Liver (tissue), 8 donors: ENCODE measurements at regions not wholly inside any gene's neighbourhood (a gene's known extent, or its start where the extent isn't known, plus 50 kb on each side); places are given as distances from the start of the nearest gene placed in this dataset.

Source experiments
- DNase-seq: peaks from one replicate; pipeline ENCODE4 v3.0.0-alpha.2; 2017; ENCODE audit warnings: low spot score
- H3K27ac ChIP-seq, 2 donors: one replicate each; pipeline ENCODE4 v1.7.0; 2013; ENCODE audit warnings: inconsistent platforms in 2 of 2, low read length in 2 of 2, control low read depth in 1 of 2, low read depth in 1 of 2, mild to moderate bottlenecking in 1 of 2
- H3K27me3 ChIP-seq, 4 donors: one replicate each; pipeline versions ENCODE4 v1.6.1 to v1.7.0; 2013; ENCODE audit warnings: low read length in 3 of 4, inconsistent platforms in 1 of 4, mild to moderate bottlenecking in 1 of 4, moderate library complexity in 1 of 4; ENCODE audit not compliant: control insufficient read depth in 4 of 4, insufficient read depth in 4 of 4
- H3K36me3 ChIP-seq, 4 donors: one replicate each; pipeline versions ENCODE4 v1.6.1 to v1.7.0; 2013; ENCODE audit warnings: low read length in 3 of 4, mild to moderate bottlenecking in 3 of 4, low read depth in 1 of 4, moderate library complexity in 1 of 4; ENCODE audit not compliant: control insufficient read depth in 4 of 4, insufficient read depth in 3 of 4
- H3K4me1 ChIP-seq, 4 donors: one replicate each; pipeline versions ENCODE4 v1.6.1 to v1.7.0; 2013; ENCODE audit warnings: low read length in 3 of 4, mild to moderate bottlenecking in 3 of 4, moderate library complexity in 1 of 4; ENCODE audit not compliant: control insufficient read depth in 4 of 4, insufficient read depth in 4 of 4
- H3K4me3 ChIP-seq, 3 donors: one replicate each; pipeline versions ENCODE4 v1.6.1 to v1.7.0; 2013; ENCODE audit warnings: low read length in 3 of 3, control low read depth in 1 of 3, low read depth in 1 of 3, mild to moderate bottlenecking in 1 of 3
- H3K9ac ChIP-seq, 2 donors: one replicate each; pipeline ENCODE4 v1.7.0; 2013; ENCODE audit warnings: low read length in 2 of 2, mild to moderate bottlenecking in 2 of 2, moderate library complexity in 2 of 2, control low read depth in 1 of 2, low read depth in 1 of 2
- H3K9me3 ChIP-seq, 4 donors: one replicate each; pipeline versions ENCODE4 v1.6.1 to v1.7.0; 2013; ENCODE audit warnings: low read length in 3 of 4; ENCODE audit not compliant: control insufficient read depth in 4 of 4
- ATF3 ChIP-seq: IDR thresholded peaks from 2 replicates; pipeline ENCODE4 v1.6.1; 2016; ENCODE audit warnings: antibody characterized with exemption
- CTCF ChIP-seq: fragments of 150-350 bp; IDR thresholded peaks from 2 replicates; pipeline ENCODE4 v1.5.1; 2017; ENCODE audit warnings: improper control_type of control experiment, low read depth, low read length; ENCODE audit not compliant: missing input control
- EGR1 ChIP-seq, 2 donors: IDR thresholded peaks; 2 replicates each; pipeline ENCODE4 v1.6.1; 2016 to 2018; ENCODE audit warnings: antibody characterized with exemption in 2 of 2, low read depth in 2 of 2
- FOXA1 ChIP-seq: IDR thresholded peaks from 2 replicates; pipeline ENCODE4 v1.6.1; 2016; ENCODE audit warnings: antibody characterized with exemption
- FOXA2 ChIP-seq: IDR thresholded peaks from 2 replicates; pipeline ENCODE4 v1.6.1; 2016; ENCODE audit warnings: antibody characterized with exemption
- GABPA ChIP-seq, 2 donors: IDR thresholded peaks in 1 of 2; conservative IDR thresholded peaks in 1 of 2; 2 replicates each; pipeline ENCODE4 v1.6.1; 2016; ENCODE audit warnings: antibody characterized with exemption in 2 of 2, mild to moderate bottlenecking in 1 of 2, moderate library complexity in 1 of 2
- HNF4A ChIP-seq, 2 donors: conservative IDR thresholded peaks; 2 replicates each; pipeline ENCODE4 v1.6.1; 2016; ENCODE audit warnings: antibody characterized with exemption in 2 of 2, mild to moderate bottlenecking in 2 of 2
- HNF4G ChIP-seq: IDR thresholded peaks from 2 replicates; pipeline ENCODE4 v1.6.1; 2016; ENCODE audit warnings: antibody characterized with exemption
- JUND ChIP-seq, 2 donors: IDR thresholded peaks; 2 replicates each; pipeline ENCODE4 v1.6.1; 2016; ENCODE audit warnings: antibody characterized with exemption in 2 of 2
- MAX ChIP-seq: IDR thresholded peaks from 2 replicates; pipeline ENCODE4 v1.6.1; 2016; ENCODE audit warnings: antibody characterized with exemption
- NR2F2 ChIP-seq: IDR thresholded peaks from 2 replicates; pipeline ENCODE4 v1.6.1; 2016; ENCODE audit warnings: antibody characterized with exemption
- RAD21 ChIP-seq, 2 donors: IDR thresholded peaks; 2 replicates each; pipeline ENCODE4 v1.6.1; 2016; ENCODE audit warnings: antibody characterized with exemption in 2 of 2, mild to moderate bottlenecking in 2 of 2
- REST ChIP-seq: IDR thresholded peaks from 2 replicates; pipeline ENCODE4 v1.6.1; 2016; ENCODE audit warnings: antibody characterized with exemption, mild to moderate bottlenecking
- RXRA ChIP-seq, 2 donors: IDR thresholded peaks; 2 replicates each; pipeline ENCODE4 v1.6.1; 2017 to 2018; ENCODE audit warnings: antibody characterized with exemption in 2 of 2, mild to moderate bottlenecking in 1 of 2
- SP1 ChIP-seq: IDR thresholded peaks from 2 replicates; pipeline ENCODE4 v1.6.1; 2018; ENCODE audit warnings: antibody characterized with exemption, mild to moderate bottlenecking
- TAF1 ChIP-seq: conservative IDR thresholded peaks from 2 replicates; pipeline ENCODE4 v1.6.1; 2016; ENCODE audit warnings: antibody characterized with exemption, mild to moderate bottlenecking
- YY1 ChIP-seq: IDR thresholded peaks from 2 replicates; pipeline ENCODE4 v1.6.1; 2016; ENCODE audit warnings: antibody characterized with exemption, mild to moderate bottlenecking
- ZBTB33 ChIP-seq: IDR thresholded peaks from 2 replicates; pipeline ENCODE4 v1.6.1; 2016; ENCODE audit warnings: antibody characterized with exemption
- WGBS: extraction: QIAGEN DNeasy Blood & Tissue Kit; methylation state at CpG from one replicate; pipeline ENCODE4 v1.1.7; 2013; 5-methylcytosine and 5-hydroxymethylcytosine counted together
- donor health status: healthy.
- donor health status: healthy.
- donor health status: healthy.
- donor health status: healthy.
- donor health status: healthy.

- WGBS: 92% methylated on average over 6 of the region's 6 CpGs
- H3K27ac ChIP-seq: no peak overlapping the region
- H3K27me3 ChIP-seq: no peaks in the 10 kb centered on the region
- H3K9me3 ChIP-seq: peaks cover 3 to 15% (median 6%) of the 10 kb centered on the region in 4 donors
- no peak for DNase-seq
- no peak for TF ChIP-seq REST
- no peak for TF ChIP-seq HNF4G
- TF ChIP-seq EGR1 (IDR thresholded peaks at IDR 0.05; ENCODE audit: low read depth in 2 of 2): no peak
- no peak for TF ChIP-seq GABPA (IDR thresholded peaks at IDR 0.05 in 1 of 2, conservative IDR thresholded peaks at IDR 0.05 in 1 of 2)
- no peak for TF ChIP-seq YY1
- no peak for TF ChIP-seq JUND (IDR thresholded peaks at IDR 0.05)
- TF ChIP-seq TAF1: no peak
- TF ChIP-seq HNF4A (conservative IDR thresholded peaks at IDR 0.05): no peak
- TF ChIP-seq FOXA1: no peak
- no peak for TF ChIP-seq CTCF
- no peak for TF ChIP-seq ATF3
- TF ChIP-seq SP1: no peak
- no peak for TF ChIP-seq RAD21 (IDR thresholded peaks at IDR 0.05)
- H3K36me3 ChIP-seq: no peaks in the 10 kb centered on the region
- H3K9ac ChIP-seq: no peak overlapping the region
- no peaks in the 10 kb centered on the region for H3K4me1 ChIP-seq
- H3K4me3 ChIP-seq: no peak overlapping the region
Measured at GRCh38 chr6:149237464-149237863, 80.0 kb upstream of the TAB2 start.

- no peaks in the 10 kb centered on the region for H3K4me1 ChIP-seq
- no peaks in the 10 kb centered on the region for H3K27me3 ChIP-seq
- H3K27ac ChIP-seq: no peak overlapping the region
- H3K9me3 ChIP-seq: peaks cover 3 to 15% (median 6%) of the 10 kb centered on the region in 4 donors
- 95% methylated on average over 6 of the region's 6 CpGs for WGBS
- H3K9ac ChIP-seq: no peak overlapping the region
- H3K4me3 ChIP-seq: no peak overlapping the region
- no peak for DNase-seq
- no peaks in the 10 kb centered on the region for H3K36me3 ChIP-seq
- TF ChIP-seq EGR1 (IDR thresholded peaks at IDR 0.05; ENCODE audit: low read depth in 2 of 2) (no peak), REST (no peak), ZBTB33 (no peak), FOXA2 (no peak), FOXA1 (no peak), TAF1 (no peak), GABPA (IDR thresholded peaks at IDR 0.05 in 1 of 2, conservative IDR thresholded peaks at IDR 0.05 in 1 of 2) (no peak), YY1 (no peak), NR2F2 (no peak), MAX (no peak), JUND (IDR thresholded peaks at IDR 0.05) (no peak), ATF3 (no peak), RAD21 (IDR thresholded peaks at IDR 0.05) (no peak), RXRA (IDR thresholded peaks at IDR 0.05) (no peak), HNF4G (no peak)
Measured at GRCh38 chr6:149239573-149240209, 77.8 kb upstream of the TAB2 start.
